Type B pancreatic cell (in vitro differentiated cells): ENCODE measurements at regions not wholly inside any gene's neighbourhood (a gene's known extent, or its start where the extent isn't known, plus 50 kb on each side); places are given as distances from the start of the nearest gene placed in this dataset.

Experiments used
- DNase-seq: peaks from one replicate; pipeline ENCODE4 v3.0.0; 2021; ENCODE audit warnings: mixed read lengths; ENCODE audit not compliant: unreplicated experiment; ENCODE audit errors: extremely low spot score
- H3K27ac Mint-ChIP-seq: 2 replicates; pipeline ENCODE4 v1.8.0; 2021; ENCODE audit warnings: mild to moderate bottlenecking, mixed read lengths
- H3K27me3 Mint-ChIP-seq: 2 replicates; pipeline ENCODE4 v1.8.0; 2021; ENCODE audit warnings: mixed read lengths
- H3K36me3 Mint-ChIP-seq: 2 replicates; pipeline ENCODE4 v1.8.0; 2021; ENCODE audit warnings: mixed read lengths
- H3K4me1 Mint-ChIP-seq: one replicate; pipeline ENCODE4 v1.8.0; 2021; ENCODE audit warnings: mixed read lengths; ENCODE audit not compliant: unreplicated experiment
- H3K4me3 Mint-ChIP-seq: 2 replicates; pipeline ENCODE4 v1.8.0; 2021; ENCODE audit warnings: mild to moderate bottlenecking, mixed read lengths
- H3K9me3 Mint-ChIP-seq: 2 replicates; pipeline ENCODE4 v1.8.0; 2021; ENCODE audit warnings: mixed read lengths
- CTCF ChIP-seq: fragments of 200-600 bp; sonication (generic); conservative IDR thresholded peaks from 2 replicates; pipeline ENCODE4 v1.5.0; 2021; ENCODE audit warnings: antibody characterized with exemption, mild to moderate bottlenecking

- Mint-ChIP-seq H3K36me3 (peaks cover 3% of the 10 kb centered on the region), H3K4me1 (peaks cover 31% of the 10 kb centered on the region), H3K4me3 (peak overlapping the region; percentile 96), H3K27me3 (peaks cover 5% of the 10 kb centered on the region), H3K27ac (peak overlapping the region; percentile 94), H3K9me3 (no peaks in the 10 kb centered on the region)
- no peak for TF ChIP-seq CTCF
- no peak for DNase-seq
Observed at GRCh38 chr17:411421-412120, 59.0 kb upstream of the RPH3AL start.

GRCh38 chr17:410543-411401 lies 58.2 kb upstream of the RPH3AL start:
- Mint-ChIP-seq H3K4me1 (peaks cover 31% of the 10 kb centered on the region), H3K4me3 (peak overlapping the region; percentile 96), H3K9me3 (no peaks in the 10 kb centered on the region), H3K27me3 (peaks cover 5% of the 10 kb centered on the region), H3K36me3 (peaks cover 3% of the 10 kb centered on the region), H3K27ac (peak overlapping the region; percentile 94)
- DNase-seq: no peak
- TF ChIP-seq CTCF: peak; percentile 22

GRCh38 chr17:409848-410542 lies 57.4 kb upstream of the RPH3AL start:
- no peaks in the 10 kb centered on the region for H3K9me3 Mint-ChIP-seq
- H3K27ac Mint-ChIP-seq: peak overlapping the region; percentile 94
- peak; percentile 100 for DNase-seq
- H3K4me1 Mint-ChIP-seq: peaks cover 31% of the 10 kb centered on the region
- peaks cover 3% of the 10 kb centered on the region for H3K36me3 Mint-ChIP-seq
- no peak for TF ChIP-seq CTCF
- H3K27me3 Mint-ChIP-seq: peaks cover 5% of the 10 kb centered on the region
- H3K4me3 Mint-ChIP-seq: peak overlapping the region; percentile 96

GRCh38 chr17:409308-409847 lies 56.8 kb upstream of the RPH3AL start:
- Mint-ChIP-seq H3K4me3 (peak overlapping the region; percentile 96), H3K27ac (peak overlapping the region; percentile 94), H3K36me3 (peaks cover 3% of the 10 kb centered on the region), H3K9me3 (no peaks in the 10 kb centered on the region), H3K27me3 (peaks cover 6% of the 10 kb centered on the region), H3K4me1 (peaks cover 31% of the 10 kb centered on the region)
- no peak for TF ChIP-seq CTCF
- no peak for DNase-seq

GRCh38 chr17:404703-405102 lies 52.1 kb upstream of the RPH3AL start:
- TF ChIP-seq CTCF: no peak
- H3K36me3 Mint-ChIP-seq: no peaks in the 10 kb centered on the region
- no peak for DNase-seq
- peaks cover 6% of the 10 kb centered on the region for H3K27me3 Mint-ChIP-seq
- H3K27ac Mint-ChIP-seq: peak overlapping the region; percentile 47
- no peaks in the 10 kb centered on the region for H3K9me3 Mint-ChIP-seq
- peaks cover 7% of the 10 kb centered on the region for H3K4me1 Mint-ChIP-seq
- peak overlapping the region; percentile 71 for H3K4me3 Mint-ChIP-seq
